Effector memory CD8-positive, alpha-beta T cell (primary cell): ENCODE measurements at regions not wholly inside any gene's neighbourhood (a gene's known extent, or its start where the extent isn't known, plus 50 kb on each side); places are given as distances from the start of the nearest gene placed in this dataset.

Source experiments
- ATAC-seq: fragments of 150-1000 bp; cut with Tn5 transposase; replicated peaks from 2 replicates; pipeline ENCODE4 v1.10.0; 2021; ENCODE audit warnings: mild to moderate bottlenecking, moderate library complexity
- DNase-seq, 3 experiments: peaks; one replicate each; pipeline ENCODE4 v3.0.0; 2021
- H3K27ac Mint-ChIP-seq, 2 donors: one replicate each; pipeline ENCODE4 v1.8.0; 2022; ENCODE audit warnings: mild to moderate bottlenecking in 2 of 2, mixed read lengths in 2 of 2, moderate library complexity in 2 of 2
- H3K27me3 Mint-ChIP-seq, 2 donors: one replicate each; pipeline ENCODE4 v1.8.0; 2022; ENCODE audit warnings: mixed read lengths in 2 of 2
- H3K36me3 Mint-ChIP-seq: one replicate; pipeline ENCODE4 v1.8.0; 2022; ENCODE audit warnings: mild to moderate bottlenecking, moderate library complexity, mixed read lengths; ENCODE audit not compliant: insufficient read depth
- H3K4me1 Mint-ChIP-seq, 2 donors: one replicate each; pipeline ENCODE4 v1.8.0; 2022; ENCODE audit warnings: low read depth in 2 of 2, mixed read lengths in 2 of 2
- H3K4me3 Mint-ChIP-seq, 2 donors: one replicate each; pipeline ENCODE4 v1.8.0; 2022; ENCODE audit warnings: mild to moderate bottlenecking in 2 of 2, mixed read lengths in 2 of 2, moderate library complexity in 2 of 2
- H3K9me3 Mint-ChIP-seq, 2 donors: one replicate each; pipeline ENCODE4 v1.8.0; 2022; ENCODE audit warnings: mixed read lengths in 2 of 2

- no peak for DNase-seq
- no peak for ATAC-seq
- Mint-ChIP-seq H3K4me3 (no peak overlapping the region), H3K4me1 (no peaks in the 10 kb centered on the region), H3K9me3 (peaks cover 4 to 25% of the 10 kb centered on the region in 2 donors), H3K36me3 (no peaks in the 10 kb centered on the region), H3K27me3 (no peaks in the 10 kb centered on the region), H3K27ac (no peak overlapping the region)
Measured at GRCh38 chr2:220117025-220117424, 489.6 kb downstream of the SLC4A3 start.

- H3K4me3 Mint-ChIP-seq = no peak overlapping the region
- no peaks in the 10 kb centered on the region for H3K36me3 Mint-ChIP-seq
- H3K9me3 Mint-ChIP-seq = peaks cover 0 to 17% of the 10 kb centered on the region in 2 donors
- H3K27ac Mint-ChIP-seq = no peak overlapping the region
- H3K4me1 Mint-ChIP-seq = no peaks in the 10 kb centered on the region
- DNase-seq (no peak), ATAC-seq (no peak)
- H3K27me3 Mint-ChIP-seq = peaks cover 0 to 4% of the 10 kb centered on the region in 2 donors
Measured at GRCh38 chr2:220120041-220120440, 492.6 kb downstream of the SLC4A3 start.

- Mint-ChIP-seq H3K36me3 (no peaks in the 10 kb centered on the region), H3K9me3 (no peaks in the 10 kb centered on the region), H3K4me3 (no peak overlapping the region), H3K27ac (no peak overlapping the region), H3K4me1 (no peaks in the 10 kb centered on the region), H3K27me3 (peaks cover 0 to 4% of the 10 kb centered on the region in 2 donors)
- ATAC-seq = no peak
- DNase-seq = no peak
Measured at GRCh38 chr2:220123751-220124150, 496.3 kb downstream of the SLC4A3 start.

- H3K27me3 Mint-ChIP-seq = peaks cover 0 to 4% of the 10 kb centered on the region in 2 donors
Measured at GRCh38 chr2:220125551-220125950, 498.1 kb downstream of the SLC4A3 start.

GRCh38 chr2:220127311-220127710 is 499.9 kb downstream of the SLC4A3 start:
- Mint-ChIP-seq H3K9me3 (no peaks in the 10 kb centered on the region), H3K36me3 (no peaks in the 10 kb centered on the region), H3K4me1 (no peaks in the 10 kb centered on the region), H3K27me3 (peaks cover 0 to 4% of the 10 kb centered on the region in 2 donors), H3K27ac (no peak overlapping the region), H3K4me3 (no peak overlapping the region)
- ATAC-seq (no peak), DNase-seq (no peak)

More at GRCh38 chr2:220125551-220125950, 498.1 kb downstream of the SLC4A3 start:
- no peaks in the 10 kb centered on the region for H3K36me3 Mint-ChIP-seq
- DNase-seq (no peak), ATAC-seq (no peak)
- H3K4me3 Mint-ChIP-seq = no peak overlapping the region
- H3K27ac Mint-ChIP-seq = no peak overlapping the region
- H3K4me1 Mint-ChIP-seq = no peaks in the 10 kb centered on the region
- no peaks in the 10 kb centered on the region for H3K9me3 Mint-ChIP-seq

GRCh38 chr2:220127876-220128275 is 500.4 kb downstream of the SLC4A3 start:
- peaks cover 0 to 1% of the 10 kb centered on the region in 2 donors for H3K9me3 Mint-ChIP-seq
- no peaks in the 10 kb centered on the region for H3K36me3 Mint-ChIP-seq
- H3K4me3 Mint-ChIP-seq = no peak overlapping the region
- DNase-seq = no peak
- H3K27me3 Mint-ChIP-seq = peaks cover 0 to 4% of the 10 kb centered on the region in 2 donors
- H3K4me1 Mint-ChIP-seq = no peaks in the 10 kb centered on the region
- no peak overlapping the region for H3K27ac Mint-ChIP-seq
- ATAC-seq = no peak

- DNase-seq = no peak
- ATAC-seq = no peak
- Mint-ChIP-seq H3K27me3 (no peaks in the 10 kb centered on the region), H3K27ac (no peak overlapping the region), H3K36me3 (no peaks in the 10 kb centered on the region), H3K4me1 (no peaks in the 10 kb centered on the region), H3K4me3 (no peak overlapping the region), H3K9me3 (peaks cover 0 to 4% of the 10 kb centered on the region in 2 donors)
Measured at GRCh38 chr2:220129391-220129790, 502.0 kb downstream of the SLC4A3 start.

GRCh38 chr2:220134756-220135534 is 507.5 kb downstream of the SLC4A3 start:
- H3K27ac Mint-ChIP-seq = no peak overlapping the region
- ATAC-seq (no peak), DNase-seq (no peak)
- H3K4me3 Mint-ChIP-seq = no peak overlapping the region
- H3K27me3 Mint-ChIP-seq = no peaks in the 10 kb centered on the region
- H3K4me1 Mint-ChIP-seq = no peaks in the 10 kb centered on the region
- H3K9me3 Mint-ChIP-seq = peaks cover 0 to 7% of the 10 kb centered on the region in 2 donors
- no peaks in the 10 kb centered on the region for H3K36me3 Mint-ChIP-seq

GRCh38 chr2:220143336-220143735 is 515.9 kb downstream of the SLC4A3 start:
- Mint-ChIP-seq H3K9me3 (peaks cover 7 to 8% of the 10 kb centered on the region in 2 donors), H3K27me3 (no peaks in the 10 kb centered on the region), H3K4me1 (no peaks in the 10 kb centered on the region), H3K4me3 (no peak overlapping the region), H3K27ac (no peak overlapping the region), H3K36me3 (no peaks in the 10 kb centered on the region)
- DNase-seq = no peak
- ATAC-seq = no peak

GRCh38 chr2:220144411-220144810 is 517.0 kb downstream of the SLC4A3 start:
- ATAC-seq (no peak), DNase-seq (no peak)
- H3K36me3 Mint-ChIP-seq = no peaks in the 10 kb centered on the region
- H3K9me3 Mint-ChIP-seq = peaks cover 5 to 8% of the 10 kb centered on the region in 2 donors
- H3K27me3 Mint-ChIP-seq = no peaks in the 10 kb centered on the region
- H3K4me1 Mint-ChIP-seq = no peaks in the 10 kb centered on the region
- H3K4me3 Mint-ChIP-seq = no peak overlapping the region
- no peak overlapping the region for H3K27ac Mint-ChIP-seq

GRCh38 chr2:220147161-220148038 is 520.0 kb downstream of the SLC4A3 start:
- Mint-ChIP-seq H3K4me3 (no peak overlapping the region), H3K27ac (no peak overlapping the region), H3K9me3 (peaks cover 5 to 12% of the 10 kb centered on the region in 2 donors), H3K4me1 (no peaks in the 10 kb centered on the region), H3K27me3 (no peaks in the 10 kb centered on the region), H3K36me3 (no peaks in the 10 kb centered on the region)
- no peak for DNase-seq
- no peak for ATAC-seq

GRCh38 chr2:220148471-220149248 is 521.2 kb downstream of the SLC4A3 start:
- ATAC-seq (no peak), DNase-seq (no peak)
- Mint-ChIP-seq H3K4me3 (no peak overlapping the region), H3K27ac (no peak overlapping the region), H3K4me1 (no peaks in the 10 kb centered on the region), H3K27me3 (no peaks in the 10 kb centered on the region), H3K9me3 (peaks cover 5 to 15% of the 10 kb centered on the region in 2 donors), H3K36me3 (no peaks in the 10 kb centered on the region)

- Mint-ChIP-seq H3K27me3 (no peaks in the 10 kb centered on the region), H3K36me3 (peaks cover 3% of the 10 kb centered on the region), H3K4me3 (no peak overlapping the region), H3K27ac (no peak overlapping the region), H3K9me3 (peaks cover 2 to 8% of the 10 kb centered on the region in 2 donors), H3K4me1 (no peaks in the 10 kb centered on the region)
- DNase-seq = no peak
- no peak for ATAC-seq
Measured at GRCh38 chr2:220151341-220151740, 523.9 kb downstream of the SLC4A3 start.
